Left cardiac atrium (tissue), 4 donors: ENCODE measurements at regions not wholly inside any gene's neighbourhood (a gene's known extent, or its start where the extent isn't known, plus 50 kb on each side); places are given as distances from the start of the nearest gene placed in this dataset.
A peak's percentile ranks its signal among the peaks of the same experiment; 100 is the strongest.

Experiments used
- ATAC-seq, 2 donors: fragments of 200-7000 bp; cut with Tn5 transposase; one replicate each; pipeline ENCODE4 v1.9.1; 2020; ENCODE audit warnings: mild to moderate bottlenecking in 2 of 2, moderate library complexity in 2 of 2
- DNase-seq: peaks from one replicate; pipeline ENCODE4 v3.0.0-alpha.2; 2020
- intact Hi-C, 2 donors: fragments of 100-400 bp; cut with DNase I; formaldehyde crosslinking; loops; one replicate each; pipeline versions ENCODE4 v1.14.1 to v1.15.1; 2022 to 2023
- donor health status: DM: no; HTN: yes; CAD: no.
- donor health status: DM: no; HTN: yes; CAD: no; lungs with severe emphysema.
- donor health status: DM: yes; HTN: yes; CAD: no.
- donor health status: Dilated cardiomyopathy.

- DNase-seq, result no peak
- intact Hi-C loops, result no loop called here
- ATAC-seq, result no peak
These were observed 717.3 kb downstream of the EPM2A start for GRCh38 chr6:145018027-145018426.

GRCh38 chr6:145020114-145020513 is 715.2 kb downstream of the EPM2A start:
- ATAC-seq (no peak), DNase-seq (no peak)
- intact Hi-C loops, result loop anchor here in 1 of 2 donors (10.0 kb wide), 1 partner anchor 435 kb away; no protein-coding TSS in a partner anchor

GRCh38 chr6:145020543-145020942 is 714.8 kb downstream of the EPM2A start:
- intact Hi-C loops, result loop anchor here in 1 of 2 donors (10.0 kb wide), 1 partner anchor 436 kb away; no protein-coding TSS in a partner anchor
- DNase-seq, result no peak
- no peak for ATAC-seq

- intact Hi-C loops, result loop anchor here in 1 of 2 donors (10.0 kb wide), 1 partner anchor 437 kb away; no protein-coding TSS in a partner anchor
- DNase-seq, result no peak
- ATAC-seq, result no peak
These were observed 713.0 kb downstream of the EPM2A start for GRCh38 chr6:145022199-145022796.

GRCh38 chr6:145023116-145023726 is 712.1 kb downstream of the EPM2A start:
- intact Hi-C loops, result loop anchor here in 1 of 2 donors (10.0 kb wide), 1 partner anchor 438 kb away; no protein-coding TSS in a partner anchor

GRCh38 chr6:145025488-145025887 is 709.8 kb downstream of the EPM2A start:
- DNase-seq (no peak), ATAC-seq (no peak)
- intact Hi-C loops, result loop anchor here in 1 of 2 donors (10.0 kb wide), 1 partner anchor 441 kb away; no protein-coding TSS in a partner anchor

More at GRCh38 chr6:145023116-145023726, 712.1 kb downstream of the EPM2A start:
- ATAC-seq, result no peak
- no peak for DNase-seq

GRCh38 chr6:145026267-145026679 is 709.0 kb downstream of the EPM2A start:
- DNase-seq, result no peak
- no peak for ATAC-seq
- intact Hi-C loops, result loop anchor here in 1 of 2 donors (10.0 kb wide), 1 partner anchor 441 kb away; no protein-coding TSS in a partner anchor

- intact Hi-C loops, result loop anchor here in 1 of 2 donors (10.0 kb wide), 1 partner anchor 443 kb away; no protein-coding TSS in a partner anchor
- ATAC-seq, result no peak
- DNase-seq, result no peak
These were observed 707.0 kb downstream of the EPM2A start for GRCh38 chr6:145028144-145028818.

GRCh38 chr6:145031001-145031400 is 704.3 kb downstream of the EPM2A start:
- DNase-seq (no peak), ATAC-seq (no peak)
- intact Hi-C loops, result no loop called here

GRCh38 chr6:145031962-145032361 is 703.4 kb downstream of the EPM2A start:
- intact Hi-C loops, result no loop called here
- ATAC-seq (no peak), DNase-seq (no peak)

- DNase-seq (no peak), ATAC-seq (no peak)
- intact Hi-C loops, result no loop called here
These were observed 702.7 kb downstream of the EPM2A start for GRCh38 chr6:145032562-145033145.

GRCh38 chr6:145034664-145035063 is 700.7 kb downstream of the EPM2A start:
- ATAC-seq, result no peak
- DNase-seq, result no peak
- intact Hi-C loops, result no loop called here

GRCh38 chr6:145036236-145036635 is 699.1 kb downstream of the EPM2A start:
- intact Hi-C loops, result no loop called here
- DNase-seq, result no peak
- ATAC-seq, result no peak

GRCh38 chr6:145036848-145037567 is 698.3 kb downstream of the EPM2A start:
- intact Hi-C loops, result no loop called here
- DNase-seq (no peak), ATAC-seq (peak in 1 of 2 donors; percentile 95)

- DNase-seq, result no peak
- no peak for ATAC-seq
- intact Hi-C loops, result no loop called here
These were observed 692.8 kb downstream of the EPM2A start for GRCh38 chr6:145042559-145042958.

GRCh38 chr6:145043926-145044500 is 691.3 kb downstream of the EPM2A start:
- intact Hi-C loops, result no loop called here
- DNase-seq (no peak), ATAC-seq (peak in 1 of 2 donors; percentile 16)

- ATAC-seq (peak; percentile 47 to 85), DNase-seq (no peak)
- intact Hi-C loops, result no loop called here
These were observed 690.6 kb downstream of the EPM2A start for GRCh38 chr6:145044641-145045246.

GRCh38 chr6:145045582-145045981 is 689.7 kb downstream of the EPM2A start:
- intact Hi-C loops, result no loop called here
- no peak for ATAC-seq
- no peak for DNase-seq
